ENCODE measurements at regions not wholly inside any gene's neighbourhood (a gene's known extent, or its start where the extent isn't known, plus 50 kb on each side); places are given as distances from the start of the nearest gene placed in this dataset.

- TF ChIP-seq CTCF (conservative IDR thresholded peaks at IDR 0.05) (no peak), ZFX (IDR thresholded peaks at IDR 0.05) (no peak)
- no peak overlapping the region for H3K27ac ChIP-seq
These were observed 317.9 kb upstream of the ZNF32 start for GRCh38 chr10:43966571-43966965.

GRCh38 chr10:43965918-43966570, 317.4 kb upstream of the ZNF32 start:
- no peak overlapping the region for H3K27ac ChIP-seq
- TF ChIP-seq ZFX (IDR thresholded peaks at IDR 0.05) (no peak), CTCF (conservative IDR thresholded peaks at IDR 0.05) (no peak)

GRCh38 chr10:43965033-43965917, 316.6 kb upstream of the ZNF32 start:
- no peak overlapping the region for H3K27ac ChIP-seq
- no peak for TF ChIP-seq CTCF (conservative IDR thresholded peaks at IDR 0.05)
- TF ChIP-seq ZFX (IDR thresholded peaks at IDR 0.05), result no peak

- H3K27ac ChIP-seq, result no peak overlapping the region
- TF ChIP-seq ZFX (IDR thresholded peaks at IDR 0.05) (no peak), CTCF (conservative IDR thresholded peaks at IDR 0.05) (no peak)
These were observed 315.8 kb upstream of the ZNF32 start for GRCh38 chr10:43964486-43964885.

- TF ChIP-seq ZFX (IDR thresholded peaks at IDR 0.05) (no peak), CTCF (conservative IDR thresholded peaks at IDR 0.05) (no peak)
- H3K27ac ChIP-seq, result no peak overlapping the region
These were observed 315.2 kb upstream of the ZNF32 start for GRCh38 chr10:43963793-43964425.

GRCh38 chr10:43963379-43963778, 314.7 kb upstream of the ZNF32 start:
- H3K27ac ChIP-seq, result no peak overlapping the region
- no peak for TF ChIP-seq ZFX (IDR thresholded peaks at IDR 0.05)
- no peak for TF ChIP-seq CTCF (conservative IDR thresholded peaks at IDR 0.05)
